SK-N-SH treated with all-trans-retinoic acid at 6 μM for 48 hours (cell line): ENCODE measurements at regions not wholly inside any gene's neighbourhood (a gene's known extent, or its start where the extent isn't known, plus 50 kb on each side); places are given as distances from the start of the nearest gene placed in this dataset.

ENCODE experiments used
- ATAC-seq: fragments of 200-7000 bp; cut with Tn5 transposase; 3 replicates; pipeline ENCODE4 v1.9.1; 2020; ENCODE audit warnings: mild to moderate bottlenecking, moderate library complexity
- ARNTL ChIP-seq: fragments of 450-650 bp; formaldehyde crosslinking; IDR thresholded peaks from 2 replicates; pipeline ENCODE4 v1.5.0; 2020; ENCODE audit warnings: low read depth, mild to moderate bottlenecking, moderate library complexity, borderline replicate concordance
- BACH2 ChIP-seq: fragments of 250-450 bp; sonication (Bioruptor Pico); IDR thresholded peaks from 2 replicates; pipeline ENCODE4 v1.9.0; 2021; ENCODE audit warnings: mild to moderate bottlenecking, borderline replicate concordance
- CREB5 ChIP-seq: fragments of 250-450 bp; sonication (Bioruptor Pico); IDR thresholded peaks from 2 replicates; pipeline ENCODE4 v1.5.1; 2020; ENCODE audit warnings: low read depth, mild to moderate bottlenecking, moderate library complexity
- CSDC2 ChIP-seq: fragments of 250-450 bp; sonication (Bioruptor Pico); IDR thresholded peaks from 2 replicates; pipeline ENCODE4 v1.5.0; 2020; ENCODE audit warnings: mild to moderate bottlenecking, moderate library complexity
- CSRNP3 ChIP-seq: fragments of 250-450 bp; sonication (Bioruptor Pico); IDR thresholded peaks from 2 replicates; pipeline ENCODE4 v1.5.1; 2021; ENCODE audit warnings: mild to moderate bottlenecking, moderate library complexity
- GLIS3 ChIP-seq: fragments of 250-450 bp; sonication (Bioruptor Pico); IDR thresholded peaks from 2 replicates; pipeline ENCODE4 v1.5.0; 2020; ENCODE audit warnings: mild to moderate bottlenecking, moderate library complexity
- ISL1 ChIP-seq: fragments of 250-450 bp; sonication (Bioruptor Pico); IDR thresholded peaks from 2 replicates; pipeline ENCODE4 v2.1.2; 2022; ENCODE audit warnings: mild to moderate bottlenecking, moderate library complexity
- OSR1 ChIP-seq: fragments of 250-450 bp; sonication (Bioruptor Pico); IDR thresholded peaks from 2 replicates; pipeline ENCODE4 v1.8.0; 2022; ENCODE audit warnings: moderate library complexity, mild to moderate bottlenecking, inconsistent platforms
- PATZ1 ChIP-seq: fragments of 250-450 bp; sonication (Bioruptor Pico); IDR thresholded peaks from 2 replicates; pipeline ENCODE4 v1.8.0; 2020; ENCODE audit warnings: mild to moderate bottlenecking, moderate library complexity, borderline replicate concordance
- POU6F1 ChIP-seq: fragments of 250-450 bp; sonication (Bioruptor Pico); IDR thresholded peaks from 2 replicates; pipeline ENCODE4 v1.8.0; 2021; ENCODE audit warnings: low read depth, mild to moderate bottlenecking, moderate library complexity, borderline replicate concordance
- PPARA ChIP-seq: fragments of 250-450 bp; sonication (Bioruptor Pico); IDR thresholded peaks from 2 replicates; pipeline ENCODE4 v1.5.0; 2020; ENCODE audit warnings: mild to moderate bottlenecking, borderline replicate concordance
- RARB ChIP-seq: fragments of 250-450 bp; sonication (Bioruptor Pico); IDR thresholded peaks from 2 replicates; pipeline ENCODE4 v1.8.0; 2021; ENCODE audit warnings: mild to moderate bottlenecking, moderate library complexity
- TCF4 ChIP-seq: fragments of 250-450 bp; sonication (Bioruptor Pico); IDR thresholded peaks from 2 replicates; pipeline ENCODE4 v1.8.0; 2021; ENCODE audit warnings: mild to moderate bottlenecking, moderate library complexity, borderline replicate concordance
- TOX ChIP-seq: fragments of 250-450 bp; sonication (Bioruptor Pico); IDR thresholded peaks from 2 replicates; pipeline ENCODE4 v1.8.0; 2021; ENCODE audit warnings: mild to moderate bottlenecking, moderate library complexity, borderline replicate concordance
- TSHZ2 ChIP-seq: fragments of 250-450 bp; sonication (Bioruptor Pico); IDR thresholded peaks from 2 replicates; pipeline ENCODE4 v1.5.0; 2020; ENCODE audit warnings: mild to moderate bottlenecking, moderate library complexity
- ZC3H10 ChIP-seq: fragments of 250-450 bp; sonication (Bioruptor Pico); IDR thresholded peaks from 2 replicates; pipeline ENCODE4 v1.5.1; 2021; ENCODE audit warnings: mild to moderate bottlenecking, moderate library complexity
- ZFP3 ChIP-seq: fragments of 250-450 bp; sonication (Bioruptor Pico); IDR thresholded peaks from 2 replicates; pipeline ENCODE4 v1.5.0; 2020; ENCODE audit warnings: mild to moderate bottlenecking, moderate library complexity
- ZNF565 ChIP-seq: fragments of 450-650 bp; formaldehyde crosslinking; conservative IDR thresholded peaks from 2 replicates; pipeline ENCODE4 v1.5.0; 2020; ENCODE audit warnings: low read depth, mild to moderate bottlenecking, moderate library complexity
- ZNF70 ChIP-seq: fragments of 450-650 bp; formaldehyde crosslinking; IDR thresholded peaks from 2 replicates; pipeline ENCODE4 v1.5.0; 2020; ENCODE audit warnings: mild to moderate bottlenecking, moderate library complexity
- ZNF8 ChIP-seq: fragments of 450-650 bp; formaldehyde crosslinking; IDR thresholded peaks from 2 replicates; pipeline ENCODE4 v1.5.0; 2020; ENCODE audit warnings: mild to moderate bottlenecking, moderate library complexity

- TF ChIP-seq ISL1 (CRISPR knock-in tag), result peak; percentile 50
- TF ChIP-seq PPARA (CRISPR knock-in tag), result no peak
- peak; percentile 63 for ATAC-seq
Observed at GRCh38 chr15:69854521-69855181, 243.1 kb downstream of the TLE3 start.

GRCh38 chr15:69855258-69856000 is 242.3 kb downstream of the TLE3 start:
- ATAC-seq, result no peak
- TF ChIP-seq ZNF8 (no peak), TCF4 (CRISPR knock-in tag) (peak; percentile 43; the same call in 1 of the 2 replicates), ISL1 (CRISPR knock-in tag) (no peak)

- ATAC-seq, result no peak
- TF ChIP-seq ZNF565 (CRISPR knock-in tag) (no peak), GLIS3 (CRISPR knock-in tag) (no peak), RARB (CRISPR knock-in tag) (no peak), TOX (CRISPR knock-in tag) (no peak), OSR1 (CRISPR knock-in tag) (no peak), TSHZ2 (CRISPR knock-in tag) (no peak), PPARA (CRISPR knock-in tag) (no peak), PATZ1 (CRISPR knock-in tag) (no peak), CSRNP3 (CRISPR knock-in tag) (no peak), ZFP3 (CRISPR knock-in tag) (no peak), ARNTL (CRISPR knock-in tag) (no peak), POU6F1 (CRISPR knock-in tag) (no peak), BACH2 (CRISPR knock-in tag) (no peak), ISL1 (CRISPR knock-in tag) (no peak), CSDC2 (CRISPR knock-in tag) (no peak), ZNF70 (no peak), ZC3H10 (CRISPR knock-in tag) (no peak), CREB5 (CRISPR knock-in tag) (no peak), ZNF8 (no peak)
Observed at GRCh38 chr15:69857250-69857649, 240.5 kb downstream of the TLE3 start.
